ENCODE measurements at regions not wholly inside any gene's neighbourhood (a gene's known extent, or its start where the extent isn't known, plus 50 kb on each side); places are given as distances from the start of the nearest gene placed in this dataset.

GRCh38 chr2:30371772-30372373, 75.2 kb upstream of the LCLAT1 start:
- TF ChIP-seq TAF1 (IDR thresholded peaks at IDR 0.05; ENCODE audit: borderline replicate concordance, low read depth, low read length) (no peak), POLR2A (IDR thresholded peaks at IDR 0.05; ENCODE audit: low read depth, low read length) (no peak)

Measured in GM12892 (cell line).